K562 (cell line): ENCODE measurements at regions not wholly inside any gene's neighbourhood (a gene's known extent, or its start where the extent isn't known, plus 50 kb on each side); places are given as distances from the start of the nearest gene placed in this dataset.
A peak's percentile ranks its signal among the peaks of the same experiment; 100 is the strongest.

Experiments used
- ATAC-seq: fragments of 200-7000 bp; cut with Tn5 transposase; 3 replicates; pipeline ENCODE4 v1.9.1; 2020; ENCODE audit warnings: moderate library complexity
- BruUV-seq: library from RNA; stranded (reverse); fragments of 400-500 nt; replicated peaks from 2 replicates; lab custom pipeline; 2021; lab: Mats Ljungman, UMichigan
- CTCF ChIA-PET: fragments of 300-600 bp; formaldehyde crosslinking; extraction: SDS; loops from one replicate; lab custom pipeline; 2021; ENCODE audit warnings: low intra/inter-chr PET ratio; lab: Yijun Ruan, JAX
- POLR2A ChIA-PET: fragments of 300-600, 350-650 bp; sonication (Branson Sonifier 250); formaldehyde crosslinking; extraction: SDS; loops from one replicate; lab custom pipeline; 2021; ENCODE audit warnings: antibody characterized with exemption, inconsistent platforms; lab: Yijun Ruan, JAX
- DNase-seq, 4 experiments: peaks; one replicate each; pipeline versions ENCODE4 v3.0.0 to v3.0.0-alpha.2; 2011 to 2018; ENCODE audit warnings: low spot score in 3 of 4, mixed read lengths in 3 of 4; ENCODE audit errors: extremely low read depth in 1 of 4
- FAIRE-seq: peaks from 2 replicates; lab custom pipeline; 2011; peaks lifted over from hg19 to GRCh38; lab: Jason Lieb, UNC
- H2AFZ ChIP-seq: 2 replicates; pipeline ENCODE4 v1.6.0; 2011; ENCODE audit warnings: low read depth, low read length, control low read depth, inconsistent platforms
- H3K27ac ChIP-seq: fragments of 200-600 bp; 3 replicates; pipeline ENCODE4 v1.8.0; 2011; ENCODE audit warnings: low read depth, mild to moderate bottlenecking, control low read depth, inconsistent platforms, low read length, moderate library complexity, mixed read lengths; ENCODE audit errors: extremely low read depth
- H3K27me3 ChIP-seq, 2 experiments: fragments of 300-600 bp in 1 of 2; 2 replicates in 1 of 2; 3 replicates in 1 of 2; pipeline versions ENCODE4 v1.6.0 to v1.8.0; 2011; ENCODE audit warnings: inconsistent platforms in 2 of 2, low read length in 2 of 2, mild to moderate bottlenecking in 1 of 2, mixed read lengths in 1 of 2, moderate library complexity in 1 of 2; ENCODE audit not compliant: control insufficient read depth in 2 of 2, insufficient read depth in 2 of 2
- H3K36me3 ChIP-seq: fragments of 300-600 bp; 3 replicates; pipeline ENCODE4 v1.8.0; 2011; ENCODE audit warnings: mild to moderate bottlenecking, low read length, inconsistent platforms; ENCODE audit not compliant: control insufficient read depth, insufficient read depth
- H3K4me1 ChIP-seq, 2 experiments: fragments of 200-600 bp in 1 of 2; replicated peaks in 1 of 2; 2 replicates in 1 of 2; 3 replicates in 1 of 2; pipeline versions ENCODE4 v1.5.1 to v1.8.0; 2011; ENCODE audit warnings: inconsistent platforms in 2 of 2, low read length in 2 of 2, mild to moderate bottlenecking in 1 of 2, mixed read lengths in 1 of 2, moderate library complexity in 1 of 2; ENCODE audit not compliant: control insufficient read depth in 2 of 2, insufficient read depth in 2 of 2
- H3K4me2 ChIP-seq: 2 replicates; pipeline ENCODE4 v1.6.1; 2011; ENCODE audit warnings: low read length, control low read depth, inconsistent platforms, mixed read lengths; ENCODE audit not compliant: insufficient read depth
- H3K4me3 ChIP-seq: fragments of 200-600 bp; sonication (generic), shearing (Covaris generic); 2 replicates; pipeline ENCODE4 v1.5.1; 2016; ENCODE audit warnings: control low read depth, inconsistent platforms
- H3K79me2 ChIP-seq: fragments of 200-600 bp; 3 replicates; pipeline ENCODE4 v1.8.0; 2011; ENCODE audit warnings: low read length, inconsistent platforms; ENCODE audit not compliant: control insufficient read depth, insufficient read depth
- H3K9ac ChIP-seq, 2 experiments: 2 replicates each; pipeline versions ENCODE4 v1.6.0 to v1.6.1; 2011; ENCODE audit warnings: low read depth in 2 of 2, low read length in 2 of 2, control low read depth in 1 of 2, inconsistent platforms in 1 of 2, mild to moderate bottlenecking in 1 of 2, mixed read lengths in 1 of 2; ENCODE audit not compliant: insufficient read depth in 1 of 2
- H3K9me1 ChIP-seq: one replicate; pipeline ENCODE4 v1.6.0; 2011; ENCODE audit warnings: inconsistent platforms, mild to moderate bottlenecking, low read length, moderate library complexity; ENCODE audit not compliant: control insufficient read depth, insufficient read depth
- H3K9me3 ChIP-seq: replicated peaks from 2 replicates; pipeline ENCODE4 v1.5.1; 2011; ENCODE audit warnings: low read depth, low read length, inconsistent platforms; ENCODE audit not compliant: control insufficient read depth, insufficient read depth
- H4K20me1 ChIP-seq: replicated peaks from 2 replicates; pipeline ENCODE4 v1.6.1; 2011; ENCODE audit warnings: low read length, inconsistent platforms, mixed read lengths; ENCODE audit not compliant: control insufficient read depth, insufficient read depth
- ARID1B ChIP-seq: fragments of 450-650 bp; IDR thresholded peaks from 2 replicates; pipeline ENCODE4 v1.6.1; 2016; ENCODE audit warnings: antibody characterized with exemption, mild to moderate bottlenecking, inconsistent platforms
- ARID2 ChIP-seq: fragments of 450-650 bp; IDR thresholded peaks from 2 replicates; pipeline ENCODE4 v1.6.1; 2017; ENCODE audit warnings: antibody characterized with exemption, mild to moderate bottlenecking
- CBFA2T2 ChIP-seq: fragments of 450-650 bp; conservative IDR thresholded peaks from 2 replicates; pipeline ENCODE4 v1.6.1; 2017; ENCODE audit warnings: mild to moderate bottlenecking
- ELF2 ChIP-seq: fragments of 250-450 bp; sonication (Bioruptor Pico); IDR thresholded peaks from 2 replicates; pipeline ENCODE4 v1.5.0; 2021; ENCODE audit warnings: mild to moderate bottlenecking
- MTA3 ChIP-seq: fragments of 450-650 bp; formaldehyde crosslinking; IDR thresholded peaks from 2 replicates; pipeline ENCODE4 v1.6.1; 2017; ENCODE audit warnings: mild to moderate bottlenecking, borderline replicate concordance
- SRSF9 ChIP-seq: fragments of 200-400 bp; formaldehyde crosslinking; IDR thresholded peaks from 2 replicates; pipeline ENCODE4 v1.6.1; 2017; ENCODE audit warnings: low read depth, low read length, borderline replicate concordance
- TAL1 ChIP-seq: fragments of 450-650 bp; IDR thresholded peaks from 2 replicates; pipeline ENCODE4 v1.6.1; 2016; ENCODE audit warnings: mild to moderate bottlenecking
- ZNF121 ChIP-seq: sonication (generic); formaldehyde crosslinking; conservative IDR thresholded peaks from 2 replicates; pipeline ENCODE4 v1.8.0; 2022; ENCODE audit warnings: missing genetic modification reagents
- ZNF174 ChIP-seq: fragments of 250-450 bp; sonication (Bioruptor Pico); IDR thresholded peaks from 2 replicates; pipeline ENCODE4 v1.4.0; 2020; ENCODE audit warnings: mild to moderate bottlenecking
- ZNF740 ChIP-seq, 3 experiments: fragments of 200-800 bp in 1 of 3; sonication (Bioruptor generic) in 1 of 3; sonication (generic) in 1 of 3; formaldehyde crosslinking in 1 of 3; IDR thresholded peaks; 2 replicates each; pipeline versions ENCODE4 v1.6.1 to v1.8.0; 2016 to 2022; ENCODE audit warnings: mild to moderate bottlenecking in 2 of 3, missing compliant biosample characterization in 2 of 3, missing genetic modification characterization in 2 of 3, missing genetic modification reagents in 1 of 3
- WGBS: fragments of 100-300 bp; shearing (Covaris generic); methylation state at CpG from one replicate; pipeline ENCODE4 v1.1.6; 2016; ENCODE audit warnings: low coverage, mixed read lengths; ENCODE audit not compliant: insufficient coverage; ENCODE audit errors: missing lambda C conversion rate; 5-methylcytosine and 5-hydroxymethylcytosine counted together
- in situ Hi-C: fragments of 300-500 bp; cut with MboI; formaldehyde crosslinking; loops from 4 replicates; pipeline ENCODE4 v1.15.0; 2018; ENCODE audit warnings: inconsistent platforms, mixed read lengths
- intact Hi-C: fragments of 100-400 bp; cut with micrococcal nuclease; formaldehyde crosslinking; loops from 2 replicates; pipeline ENCODE4 v1.14.2; 2022
- TF ChIP-seq, protein P1 (sequence below), 3 experiments: IDR thresholded peaks in 2 of 3; conservative IDR thresholded peaks in 1 of 3; 2 replicates each; pipeline ENCODE4 v1.5.1; 2011 to 2012; ENCODE audit warnings: low read length in 3 of 3, mild to moderate bottlenecking in 3 of 3, control low read depth in 2 of 3, improper control_type of control experiment in 1 of 3, inconsistent platforms in 1 of 3, low read depth in 1 of 3, mixed read lengths in 1 of 3, moderate library complexity in 1 of 3; ENCODE audit not compliant: insufficient read depth in 2 of 3
- TF ChIP-seq, protein P2 (sequence below): fragments of 250-450 bp; sonication (Bioruptor Pico); IDR thresholded peaks from 2 replicates; pipeline ENCODE4 v1.5.1; 2021; ENCODE audit warnings: mild to moderate bottlenecking
- TF ChIP-seq, protein P3 (sequence below): sonication (generic); formaldehyde crosslinking; IDR thresholded peaks from 2 replicates; pipeline ENCODE4 v1.9.0; 2022; ENCODE audit warnings: mild to moderate bottlenecking, missing genetic modification reagents

DNA sequence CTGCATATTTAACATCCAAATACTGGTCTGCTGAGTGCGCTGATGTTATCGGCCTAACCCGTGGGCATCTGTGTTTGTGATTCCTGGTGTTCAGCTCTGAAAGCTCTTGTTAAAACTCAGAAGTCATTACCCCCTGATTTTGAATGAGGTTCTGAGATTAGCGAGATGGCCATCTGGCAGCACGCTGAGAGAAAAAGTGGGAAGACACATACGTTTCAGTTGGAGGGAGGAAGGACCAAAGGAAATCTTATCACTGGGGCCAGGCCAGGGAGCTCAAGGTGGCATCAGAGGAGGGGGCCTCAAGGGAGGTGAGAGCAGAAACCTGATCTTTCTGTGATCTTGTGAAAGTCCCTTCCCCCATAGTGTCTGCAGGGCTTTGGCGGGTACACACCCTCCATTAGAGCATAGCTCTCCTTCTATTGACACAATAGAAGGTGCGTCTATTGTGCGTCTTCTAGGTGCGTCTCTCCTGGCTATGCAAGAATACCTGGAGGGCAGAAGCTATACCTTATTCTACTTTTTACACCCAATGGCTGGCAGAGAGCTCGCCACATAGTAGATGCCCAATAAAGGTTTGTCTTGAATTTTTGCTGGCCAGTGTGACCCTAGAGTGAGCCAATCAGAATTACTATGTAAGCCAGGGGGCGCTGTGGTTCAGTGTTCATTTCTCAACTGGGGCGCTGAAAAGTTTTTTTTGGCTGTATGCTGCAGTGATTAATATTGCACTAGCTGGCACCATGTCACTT is 182.4 kb downstream of the SHQ1 start:
- WGBS = 20% methylated on average over 13 of the region's 13 CpGs
- CTCF ChIA-PET = interaction anchor here (0.9 to 1.1 kb wide), 2 partner anchors 152 to 156 kb away, joined by 3 read pairs; no protein-coding TSS in a partner anchor
- POLR2A ChIA-PET = interaction anchor here (0.8 kb wide), 1 partner anchor 11 kb away, joined by 3 read pairs; no protein-coding TSS in a partner anchor
- peak; percentile 45; the same call in 1 of the 2 replicates for TF ChIP-seq TAL1
- TF ChIP-seq ELF2 (CRISPR knock-in tag) = no peak
- TF ChIP-seq ARID2 = 0 out of 2 replicates have a peak, but pooled peaks have one; percentile 10
- 0 out of 2 replicates have a peak, but pooled peaks have one; percentile 30 for TF ChIP-seq ARID1B
- TF ChIP-seq, protein P1, sequence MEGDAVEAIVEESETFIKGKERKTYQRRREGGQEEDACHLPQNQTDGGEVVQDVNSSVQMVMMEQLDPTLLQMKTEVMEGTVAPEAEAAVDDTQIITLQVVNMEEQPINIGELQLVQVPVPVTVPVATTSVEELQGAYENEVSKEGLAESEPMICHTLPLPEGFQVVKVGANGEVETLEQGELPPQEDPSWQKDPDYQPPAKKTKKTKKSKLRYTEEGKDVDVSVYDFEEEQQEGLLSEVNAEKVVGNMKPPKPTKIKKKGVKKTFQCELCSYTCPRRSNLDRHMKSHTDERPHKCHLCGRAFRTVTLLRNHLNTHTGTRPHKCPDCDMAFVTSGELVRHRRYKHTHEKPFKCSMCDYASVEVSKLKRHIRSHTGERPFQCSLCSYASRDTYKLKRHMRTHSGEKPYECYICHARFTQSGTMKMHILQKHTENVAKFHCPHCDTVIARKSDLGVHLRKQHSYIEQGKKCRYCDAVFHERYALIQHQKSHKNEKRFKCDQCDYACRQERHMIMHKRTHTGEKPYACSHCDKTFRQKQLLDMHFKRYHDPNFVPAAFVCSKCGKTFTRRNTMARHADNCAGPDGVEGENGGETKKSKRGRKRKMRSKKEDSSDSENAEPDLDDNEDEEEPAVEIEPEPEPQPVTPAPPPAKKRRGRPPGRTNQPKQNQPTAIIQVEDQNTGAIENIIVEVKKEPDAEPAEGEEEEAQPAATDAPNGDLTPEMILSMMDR (IDR thresholded peaks at IDR 0.05 in 2 of 3, conservative IDR thresholded peaks at IDR 0.05 in 1 of 3; ENCODE audit: insufficient read depth in 2 of 3, low read depth in 1 of 3, low read length in 3 of 3) = peak; percentile 48 to 64 (median 63)
- no peak for TF ChIP-seq SRSF9
- TF ChIP-seq, protein P2, sequence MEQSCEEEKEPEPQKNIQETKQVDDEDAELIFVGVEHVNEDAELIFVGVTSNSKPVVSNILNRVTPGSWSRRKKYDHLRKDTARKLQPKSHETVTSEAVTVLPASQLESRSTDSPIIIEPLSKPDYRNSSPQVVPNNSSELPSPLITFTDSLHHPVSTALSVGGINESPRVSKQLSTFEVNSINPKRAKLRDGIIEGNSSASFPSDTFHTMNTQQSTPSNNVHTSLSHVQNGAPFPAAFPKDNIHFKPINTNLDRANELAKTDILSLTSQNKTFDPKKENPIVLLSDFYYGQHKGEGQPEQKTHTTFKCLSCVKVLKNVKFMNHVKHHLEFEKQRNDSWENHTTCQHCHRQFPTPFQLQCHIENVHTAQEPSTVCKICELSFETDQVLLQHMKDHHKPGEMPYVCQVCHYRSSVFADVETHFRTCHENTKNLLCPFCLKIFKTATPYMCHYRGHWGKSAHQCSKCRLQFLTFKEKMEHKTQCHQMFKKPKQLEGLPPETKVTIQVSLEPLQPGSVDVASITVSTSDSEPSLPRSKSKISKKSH (CRISPR knock-in tag) = no peak
- peak; percentile 53 for TF ChIP-seq CBFA2T2
- 0 out of 2 replicates have a peak, but pooled peaks have one; percentile 4 for TF ChIP-seq ZNF121 (CRISPR knock-in tag)
- no peak for TF ChIP-seq ZNF174 (CRISPR knock-in tag)
- TF ChIP-seq, protein P3, sequence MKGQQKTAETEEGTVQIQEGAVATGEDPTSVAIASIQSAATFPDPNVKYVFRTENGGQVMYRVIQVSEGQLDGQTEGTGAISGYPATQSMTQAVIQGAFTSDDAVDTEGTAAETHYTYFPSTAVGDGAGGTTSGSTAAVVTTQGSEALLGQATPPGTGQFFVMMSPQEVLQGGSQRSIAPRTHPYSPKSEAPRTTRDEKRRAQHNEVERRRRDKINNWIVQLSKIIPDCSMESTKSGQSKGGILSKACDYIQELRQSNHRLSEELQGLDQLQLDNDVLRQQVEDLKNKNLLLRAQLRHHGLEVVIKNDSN = no peak
- no peak for TF ChIP-seq ZNF740 (CRISPR knock-in tag; IDR thresholded peaks at IDR 0.05)
- no peak for TF ChIP-seq ZNF740 (tag; IDR thresholded peaks at IDR 0.05)
- no peak for TF ChIP-seq MTA3

More for the DNA sequence above, 182.4 kb downstream of the SHQ1 start:
- in situ Hi-C loops (loop anchor here (5.0 kb wide), 1 partner anchor 156 kb away; no protein-coding TSS in a partner anchor), intact Hi-C loops (loop anchor here (1.0 kb wide), 1 partner anchor 156 kb away; no protein-coding TSS in a partner anchor)
- Histone ChIP-seq H3K9ac (no peak overlapping the region), H3K79me2 (no peaks in the 10 kb centered on the region), H2AFZ (no peak overlapping the region), H4K20me1 (no peaks in the 10 kb centered on the region), H3K4me2 (no peak overlapping the region), H3K4me3 (no peak overlapping the region), H3K27ac (no peak overlapping the region), H3K27me3 (no peaks in the 10 kb centered on the region), H3K9me3 (no peaks in the 10 kb centered on the region), H3K36me3 (no peaks in the 10 kb centered on the region), H3K9me1 (no peaks in the 10 kb centered on the region), H3K4me1 (no peaks in the 10 kb centered on the region)
- no TSS peak for BruUV-seq
- DNase-seq (peak; percentile 44 to 60 (median 46)), ATAC-seq (peak; percentile 90), FAIRE-seq (peak; percentile 75)
